ENCODE measurements at regions not wholly inside any gene's neighbourhood (a gene's known extent, or its start where the extent isn't known, plus 50 kb on each side); places are given as distances from the start of the nearest gene placed in this dataset.
"Not testable (repeated sequence)": the region's sequence is repeated elsewhere in the genome, so short reads cannot be mapped to it uniquely, and the experiment has no call there.

DNA sequence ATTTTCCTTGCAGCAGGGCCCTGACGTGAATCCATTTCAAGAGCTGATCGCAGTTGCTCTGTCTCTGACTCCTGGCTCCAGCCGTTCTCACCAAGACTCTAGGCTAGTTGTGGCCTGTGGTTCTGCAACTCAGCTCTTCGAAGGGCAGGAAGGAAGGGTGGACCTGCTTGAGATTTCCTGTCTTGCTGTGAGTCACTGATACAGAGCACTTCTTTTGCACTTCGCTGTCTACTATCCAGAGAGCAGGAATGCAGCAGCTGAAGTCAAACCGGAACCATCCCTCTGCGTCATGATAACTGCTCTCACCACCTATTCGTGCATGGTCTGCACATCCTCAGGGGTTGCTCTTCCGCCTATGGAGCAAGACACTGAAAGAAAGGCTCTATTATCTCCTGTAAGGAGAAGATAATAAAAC lies 59.7 kb downstream of the RAP2B start:
- DNase-seq (ENCODE audit: low spot score) = peak; percentile 96

- not testable (repeated sequence) for DNase-seq (ENCODE audit: low spot score)
Observed at GRCh38 chr3:153226877-153227276, 64.9 kb downstream of the RAP2B start.

DNA sequence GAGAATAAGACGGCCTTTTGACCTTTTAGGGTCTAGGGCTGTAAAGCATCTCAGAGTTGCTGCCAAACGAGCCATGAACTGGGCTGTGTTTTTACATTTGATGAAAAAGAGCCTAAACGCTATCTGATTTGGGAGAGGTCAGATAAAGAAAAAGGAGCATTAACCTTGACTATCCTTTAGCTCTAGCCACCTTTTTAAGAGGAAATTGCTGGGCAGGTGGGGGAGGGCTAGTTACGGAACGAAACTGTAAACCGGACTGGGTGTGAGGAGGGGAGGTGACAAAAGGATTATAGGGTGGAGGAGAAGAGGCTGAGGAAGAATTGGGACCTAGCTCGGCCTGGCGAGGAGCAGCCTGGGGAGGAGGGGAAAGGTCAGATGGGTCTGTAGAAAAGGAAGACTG lies 68.4 kb downstream of the RAP2B start:
- DNase-seq (ENCODE audit: low spot score) = not testable (repeated sequence)

- not testable (repeated sequence) for DNase-seq (ENCODE audit: low spot score)
Observed at GRCh38 chr3:153231245-153231644, 69.2 kb downstream of the RAP2B start.

DNA sequence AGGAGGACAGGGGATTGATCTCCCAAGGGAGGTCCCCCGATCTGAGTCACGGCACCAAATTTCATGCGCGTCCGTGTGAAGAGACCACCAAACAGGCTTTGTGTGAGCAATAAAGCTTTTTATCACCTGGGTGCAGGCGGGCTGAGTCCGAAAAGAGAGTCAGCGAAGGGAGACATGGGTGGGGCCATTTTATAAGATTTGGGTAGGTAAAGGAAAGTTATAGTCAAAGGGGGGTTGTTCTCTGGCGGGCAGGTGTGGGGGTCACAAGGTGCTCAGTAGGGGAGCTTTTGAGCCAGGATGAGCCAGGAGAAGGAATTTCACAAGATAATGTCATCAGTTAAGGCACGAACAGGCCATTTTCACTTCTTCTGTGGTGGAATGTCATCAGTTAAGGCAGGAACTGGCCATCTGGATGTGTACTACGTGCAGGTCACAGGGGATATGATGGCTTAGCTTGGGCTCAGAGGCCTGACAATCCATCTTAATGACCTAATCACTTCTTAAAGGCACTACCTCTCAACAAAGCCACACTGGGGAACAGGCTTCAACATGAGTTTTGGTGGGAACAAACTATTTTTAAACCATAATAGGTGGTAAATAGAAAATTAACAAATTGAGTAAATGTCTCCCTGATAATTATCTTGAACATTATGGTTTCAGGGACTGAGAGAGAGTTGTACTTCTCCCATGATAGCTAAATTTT lies 70.2 kb downstream of the RAP2B start:
- not testable (repeated sequence) for DNase-seq (ENCODE audit: low spot score)

DNA sequence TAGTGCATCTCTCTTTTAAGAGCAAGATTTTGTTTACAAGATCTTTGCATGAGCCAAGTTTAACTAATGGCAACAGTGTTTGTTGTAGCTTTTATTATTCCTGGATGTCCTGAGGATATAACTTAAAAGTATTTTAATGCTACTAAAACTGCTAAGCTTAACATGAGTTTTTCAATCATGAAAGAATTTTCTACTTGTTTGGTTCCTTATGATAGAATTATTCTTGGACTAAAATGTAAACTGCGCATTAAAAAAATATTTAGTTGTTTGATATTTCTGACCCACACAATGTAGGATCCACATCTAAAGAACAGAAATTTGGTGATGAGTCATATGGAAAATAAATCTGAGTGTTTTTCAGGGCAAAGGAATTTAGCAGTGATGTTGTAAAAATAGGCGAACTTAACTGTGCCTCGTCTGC lies 70.8 kb downstream of the RAP2B start:
- peak; percentile 61 for DNase-seq (ENCODE audit: low spot score)

DNA sequence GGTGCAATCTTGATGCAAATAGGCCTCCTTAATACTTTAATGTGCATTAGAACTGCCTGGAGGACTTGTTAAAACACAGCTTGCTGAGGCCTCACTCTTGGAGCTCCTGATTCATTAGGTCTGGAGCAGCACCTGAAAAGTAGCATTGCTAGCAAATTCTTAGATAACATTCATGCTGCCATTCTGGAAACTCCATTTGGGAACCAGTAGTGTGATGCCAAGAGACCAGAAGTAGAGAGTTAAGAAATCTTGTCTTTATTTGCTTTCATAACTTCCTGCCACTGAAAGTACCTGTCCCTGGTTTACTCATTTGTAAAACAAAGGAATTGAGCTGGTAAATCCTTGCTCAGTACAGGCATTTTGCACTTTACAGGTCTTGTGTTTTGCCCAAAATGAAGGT lies 72.0 kb downstream of the RAP2B start:
- no peak for DNase-seq (ENCODE audit: low spot score)

GRCh38 chr3:153242896-153243295 lies 80.9 kb downstream of the RAP2B start:
- DNase-seq (ENCODE audit: low spot score) = no peak

GRCh38 chr3:153244961-153245360 lies 82.9 kb downstream of the RAP2B start:
- DNase-seq (ENCODE audit: low spot score) = no peak

GRCh38 chr3:153245661-153246060 lies 83.6 kb downstream of the RAP2B start:
- DNase-seq (ENCODE audit: low spot score) = no peak

GRCh38 chr3:153246331-153246730 lies 84.3 kb downstream of the RAP2B start:
- DNase-seq (ENCODE audit: low spot score) = no peak

DNA sequence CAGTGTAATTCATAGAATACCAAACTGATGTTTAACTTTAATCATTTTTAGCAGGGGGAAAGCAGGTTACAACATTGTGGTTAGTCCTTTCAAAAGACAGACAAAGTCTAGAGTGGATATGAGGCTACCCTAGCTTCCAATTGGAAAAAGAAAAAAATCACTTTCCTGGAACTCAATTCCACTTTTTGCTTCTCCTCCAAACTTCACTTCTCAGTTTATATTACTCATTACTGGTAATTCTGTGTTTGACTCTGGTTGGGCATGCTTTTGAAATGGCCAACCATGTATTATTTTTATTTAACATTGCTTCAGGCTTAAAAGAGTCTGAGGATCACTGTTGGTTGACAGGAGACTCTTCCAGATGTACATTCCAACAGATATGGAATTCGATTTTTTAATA lies 84.8 kb downstream of the RAP2B start:
- peak; percentile 65 for DNase-seq (ENCODE audit: low spot score)

- peak; percentile 83 for DNase-seq (ENCODE audit: low spot score)
Observed at GRCh38 chr3:153247331-153248330, 85.6 kb downstream of the RAP2B start.

DNA sequence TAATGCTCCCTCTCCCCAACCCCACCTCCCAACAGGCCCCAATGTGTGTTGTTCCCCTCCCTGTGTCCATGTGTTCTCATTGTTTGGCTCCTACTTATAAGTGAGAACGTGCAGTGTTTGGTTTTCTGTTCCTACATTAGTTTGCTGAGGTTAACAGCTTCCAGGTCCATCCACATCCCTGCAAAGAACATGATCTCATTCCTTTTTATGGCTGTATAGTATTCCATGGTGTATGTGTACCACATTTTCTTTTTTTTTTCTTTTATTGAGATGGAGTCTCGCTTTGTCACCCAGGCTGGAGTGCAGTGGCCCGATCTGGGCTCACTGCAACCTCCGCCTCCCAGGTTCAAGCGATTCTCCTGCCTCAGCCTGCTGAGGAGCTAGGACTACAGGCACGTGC lies 86.8 kb downstream of the RAP2B start:
- not testable (repeated sequence) for DNase-seq (ENCODE audit: low spot score)

- DNase-seq (ENCODE audit: low spot score) = no peak
Observed at GRCh38 chr3:153249906-153250305, 87.9 kb downstream of the RAP2B start.

- no peak for DNase-seq (ENCODE audit: low spot score)
Observed at GRCh38 chr3:153250446-153250845, 88.4 kb downstream of the RAP2B start.

GRCh38 chr3:153252963-153253362 lies 90.9 kb downstream of the RAP2B start:
- no peak for DNase-seq (ENCODE audit: low spot score)

DNA sequence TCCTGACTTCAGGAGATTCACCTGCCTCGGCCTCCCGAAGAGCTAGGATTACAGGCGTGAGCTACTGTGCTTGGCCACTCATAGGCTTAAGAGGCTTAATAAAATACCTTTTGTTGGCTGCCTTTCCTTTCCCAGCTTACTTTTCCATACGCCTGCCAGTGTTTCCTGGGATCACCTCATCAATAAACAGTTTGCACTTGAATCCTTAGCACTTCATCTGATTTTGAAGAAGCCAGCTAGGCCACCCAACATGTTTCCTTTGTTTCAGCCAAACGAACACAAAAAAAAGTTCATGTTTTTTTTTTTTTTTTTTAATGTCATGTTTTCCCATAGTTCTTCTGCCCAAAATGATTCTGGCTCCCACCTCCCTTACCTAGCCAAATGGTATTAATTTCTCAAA lies 92.3 kb downstream of the RAP2B start:
- no peak for DNase-seq (ENCODE audit: low spot score)

DNA sequence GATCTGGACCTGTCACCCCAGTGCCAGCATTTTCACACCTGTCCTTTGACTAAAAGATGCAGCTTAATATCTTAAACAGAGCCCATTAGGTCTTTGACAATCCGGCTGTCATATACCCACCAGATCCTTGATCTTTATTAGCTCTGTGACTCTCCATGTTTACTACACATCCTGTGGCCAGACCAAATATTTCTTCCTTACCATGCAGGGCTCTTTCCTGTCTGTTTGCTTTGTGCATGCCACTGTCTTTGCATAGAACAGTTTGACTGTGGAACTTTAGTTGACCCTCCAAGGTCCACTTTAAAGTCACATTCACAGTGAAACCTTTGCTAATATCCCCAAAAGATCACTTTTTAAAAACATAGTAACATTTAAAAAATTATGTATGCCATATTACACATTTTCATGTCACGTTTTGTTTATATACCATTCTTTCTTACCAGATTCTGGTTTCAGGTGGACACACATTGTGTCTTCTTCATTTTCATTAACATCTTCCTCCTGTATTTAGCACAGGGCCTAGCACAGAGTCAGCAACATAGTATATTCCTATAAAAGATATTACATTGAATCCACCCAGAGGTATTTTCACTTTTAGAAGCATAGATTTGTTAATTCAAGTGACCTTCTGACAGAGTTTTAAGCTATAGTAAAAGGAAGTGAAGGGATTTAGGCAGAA lies 95.8 kb downstream of the RAP2B start:
- no peak for DNase-seq (ENCODE audit: low spot score)

DNA sequence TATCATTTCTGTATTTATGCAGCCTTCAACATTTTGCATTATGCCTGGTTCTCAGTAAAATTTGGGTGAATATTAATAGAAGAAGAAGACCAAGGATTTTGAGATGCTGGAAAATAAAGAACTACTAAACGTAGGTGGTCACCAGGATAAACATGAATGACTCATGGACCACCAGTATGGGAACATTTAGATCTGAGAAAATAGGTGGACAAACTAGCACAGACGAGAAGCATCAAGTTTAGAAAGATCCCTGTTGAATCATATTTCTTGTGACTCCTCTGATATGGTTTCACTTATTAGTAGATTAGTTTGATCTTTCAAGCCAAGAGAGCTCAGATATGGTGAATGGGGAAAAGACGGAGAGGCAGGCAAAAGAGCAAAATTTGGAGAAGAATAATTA lies 97.9 kb downstream of the RAP2B start:
- DNase-seq (ENCODE audit: low spot score) = no peak

GRCh38 chr3:153260681-153261080 lies 98.7 kb downstream of the RAP2B start:
- no peak for DNase-seq (ENCODE audit: low spot score)

GRCh38 chr3:153266619-153267018 lies 104.6 kb downstream of the RAP2B start:
- DNase-seq (ENCODE audit: low spot score) = no peak

Data from COLO829 (cell line).